Kidney (tissue), 13 donors: ENCODE measurements at regions not wholly inside any gene's neighbourhood (a gene's known extent, or its start where the extent isn't known, plus 50 kb on each side); places are given as distances from the start of the nearest gene placed in this dataset.

Experiments
- DNase-seq, 5 donors: peaks; one replicate each; pipeline ENCODE4 v3.0.0-alpha.2; 2013 to 2020
- FAIRE-seq: peaks from 2 replicates; lab custom pipeline; 2012; peaks lifted over from hg19 to GRCh38; lab: Jason Lieb, UNC
- H3K27ac ChIP-seq, 2 donors: one replicate each; pipeline ENCODE4 v1.7.0; 2013; ENCODE audit warnings: low read depth in 2 of 2, low read length in 2 of 2, inconsistent platforms in 1 of 2
- H3K27me3 ChIP-seq: one replicate; pipeline ENCODE4 v1.7.1; 2013; ENCODE audit warnings: low read length, inconsistent platforms; ENCODE audit not compliant: control insufficient read depth, insufficient read depth
- H3K36me3 ChIP-seq, 3 donors: one replicate each; pipeline versions ENCODE4 v1.7.0 to v1.7.1; 2013; ENCODE audit warnings: low read length in 3 of 3, control low read depth in 1 of 3, inconsistent platforms in 1 of 3; ENCODE audit not compliant: insufficient read depth in 3 of 3, control insufficient read depth in 2 of 3
- H3K4me1 ChIP-seq, 3 donors: one replicate each; pipeline versions ENCODE4 v1.7.0 to v1.7.1; 2013; ENCODE audit warnings: low read length in 3 of 3, inconsistent platforms in 1 of 3, low read depth in 1 of 3; ENCODE audit not compliant: control insufficient read depth in 2 of 3, insufficient read depth in 2 of 3
- H3K4me3 ChIP-seq, 3 donors: one replicate each; pipeline versions ENCODE4 v1.7.0 to v1.8.1; 2013; ENCODE audit warnings: low read length in 3 of 3, control low read depth in 1 of 3, inconsistent platforms in 1 of 3
- H3K9ac ChIP-seq, 3 donors: one replicate each; pipeline versions ENCODE4 v1.7.0 to v1.7.1; 2013; ENCODE audit warnings: low read length in 3 of 3, control low read depth in 1 of 3, inconsistent platforms in 1 of 3
- H3K9me3 ChIP-seq, 3 donors: one replicate each; pipeline versions ENCODE4 v1.7.0 to v1.7.1; 2013; ENCODE audit warnings: low read length in 3 of 3, control low read depth in 1 of 3, inconsistent platforms in 1 of 3; ENCODE audit not compliant: control insufficient read depth in 2 of 3, insufficient read depth in 1 of 3
- intact Hi-C: fragments of 100-400 bp; cut with DNase I; formaldehyde crosslinking; loops from one replicate; pipeline ENCODE4 v1.11.1; 2022
- TF ChIP-seq, protein P1 (sequence below): IDR thresholded peaks from 3 replicates; pipeline ENCODE4 v1.5.1; 2012; ENCODE audit warnings: mild to moderate bottlenecking, moderate library complexity, borderline replicate concordance; ENCODE audit not compliant: insufficient read depth; ENCODE audit errors: extremely low read depth
- donor health status: control.
- donor health status: control.
- donor health status: control.
- donor health status: control.
- donor health status: control.
- donor health status: DM: yes; HTN: yes; CAD: no.
- donor health status: Normal renal cell carcinoma (clear cell type).

DNA sequence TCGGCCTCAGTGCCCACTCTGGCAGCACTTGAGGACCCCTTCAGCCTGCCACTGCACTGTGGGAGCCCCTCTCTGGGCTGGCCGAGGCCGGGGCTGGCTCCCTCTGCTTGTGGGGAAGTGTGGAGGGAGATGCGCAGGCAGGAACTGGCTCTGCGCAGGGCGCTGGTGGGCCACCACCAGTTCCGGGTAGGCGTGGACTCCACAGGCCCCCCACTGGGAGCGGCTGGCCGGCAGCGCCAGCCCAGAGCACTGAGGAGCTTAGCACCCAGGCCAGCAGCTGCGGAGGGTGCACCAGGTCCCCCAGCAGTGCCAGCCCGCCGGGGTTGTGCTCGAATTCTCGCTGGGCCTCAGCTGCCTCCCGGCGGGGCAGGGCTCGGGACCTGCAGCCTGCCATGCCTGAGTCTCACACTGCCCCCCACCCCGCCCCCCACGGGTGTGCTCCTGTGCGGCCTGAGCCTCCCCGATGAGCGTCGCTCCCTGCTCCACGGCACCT lies 216.9 kb upstream of the TACR3 start:
- DNase-seq (peak in 1 of 5 donors; percentile 77), FAIRE-seq (no peak)
- Histone ChIP-seq H3K36me3 (no peaks in the 10 kb centered on the region), H3K9ac (no peak overlapping the region), H3K27ac (no peak overlapping the region), H3K4me3 (no peak overlapping the region), H3K27me3 (no peaks in the 10 kb centered on the region), H3K9me3 (no peaks in the 10 kb centered on the region), H3K4me1 (no peaks in the 10 kb centered on the region)
- intact Hi-C loops = no loop called here
- TF ChIP-seq, protein P1, sequence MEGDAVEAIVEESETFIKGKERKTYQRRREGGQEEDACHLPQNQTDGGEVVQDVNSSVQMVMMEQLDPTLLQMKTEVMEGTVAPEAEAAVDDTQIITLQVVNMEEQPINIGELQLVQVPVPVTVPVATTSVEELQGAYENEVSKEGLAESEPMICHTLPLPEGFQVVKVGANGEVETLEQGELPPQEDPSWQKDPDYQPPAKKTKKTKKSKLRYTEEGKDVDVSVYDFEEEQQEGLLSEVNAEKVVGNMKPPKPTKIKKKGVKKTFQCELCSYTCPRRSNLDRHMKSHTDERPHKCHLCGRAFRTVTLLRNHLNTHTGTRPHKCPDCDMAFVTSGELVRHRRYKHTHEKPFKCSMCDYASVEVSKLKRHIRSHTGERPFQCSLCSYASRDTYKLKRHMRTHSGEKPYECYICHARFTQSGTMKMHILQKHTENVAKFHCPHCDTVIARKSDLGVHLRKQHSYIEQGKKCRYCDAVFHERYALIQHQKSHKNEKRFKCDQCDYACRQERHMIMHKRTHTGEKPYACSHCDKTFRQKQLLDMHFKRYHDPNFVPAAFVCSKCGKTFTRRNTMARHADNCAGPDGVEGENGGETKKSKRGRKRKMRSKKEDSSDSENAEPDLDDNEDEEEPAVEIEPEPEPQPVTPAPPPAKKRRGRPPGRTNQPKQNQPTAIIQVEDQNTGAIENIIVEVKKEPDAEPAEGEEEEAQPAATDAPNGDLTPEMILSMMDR = no peak

DNA sequence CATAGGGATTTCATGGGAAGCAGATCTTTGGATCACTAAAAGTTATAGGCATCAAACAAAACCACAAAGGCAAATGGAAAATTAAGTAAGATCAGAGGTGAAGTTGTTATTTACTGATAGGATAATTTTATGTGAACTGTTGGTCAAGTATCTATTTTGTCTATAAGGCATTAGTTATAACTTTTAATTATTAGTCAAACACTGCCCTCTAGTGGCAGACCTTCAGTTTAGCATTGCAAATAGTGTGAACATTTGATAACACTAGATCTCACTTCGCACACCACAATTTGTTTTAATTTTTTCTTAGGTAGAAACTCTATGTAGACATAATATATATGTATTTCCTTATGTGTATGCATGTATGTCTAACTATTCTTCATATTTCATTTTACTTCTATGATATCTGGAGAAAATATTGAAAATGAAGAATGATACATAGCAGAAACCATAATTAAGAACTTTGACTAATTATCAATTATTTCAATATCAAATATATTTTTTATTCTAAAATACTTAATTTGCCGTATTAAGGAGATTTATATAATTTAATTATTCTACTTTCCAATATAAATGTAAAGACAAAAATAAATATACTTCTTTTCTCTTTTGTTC lies 214.5 kb upstream of the TACR3 start:
- DNase-seq = peak in 2 of 5 donors; percentile 60 to 67
- no peak overlapping the region for H3K9ac ChIP-seq
- TF ChIP-seq, protein P1 = peak; percentile 59
- no peaks in the 10 kb centered on the region for H3K36me3 ChIP-seq
- H3K27ac ChIP-seq = no peak overlapping the region
- no peaks in the 10 kb centered on the region for H3K27me3 ChIP-seq
- H3K4me3 ChIP-seq = no peak overlapping the region
- peak; percentile 92 for FAIRE-seq
- intact Hi-C loops = no loop called here
- H3K4me1 ChIP-seq = no peaks in the 10 kb centered on the region
- no peaks in the 10 kb centered on the region for H3K9me3 ChIP-seq

DNA sequence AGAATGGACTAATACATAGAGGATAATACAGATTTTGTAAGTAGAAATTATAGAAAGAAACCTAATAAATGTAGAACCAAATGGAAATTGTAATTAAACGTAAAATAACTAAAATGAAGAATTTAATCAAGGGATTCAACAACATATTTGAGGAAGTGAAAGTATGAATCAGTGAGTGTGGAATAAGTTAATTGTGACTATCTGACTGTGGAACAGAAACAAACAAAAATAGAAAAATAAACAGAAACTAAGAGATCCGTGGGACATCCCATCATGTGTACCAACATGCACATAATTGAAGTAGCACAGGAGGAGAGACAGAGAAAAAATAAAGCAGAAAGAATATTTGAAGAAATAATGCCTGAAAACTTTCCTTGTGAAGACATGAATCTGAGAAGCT lies 208.6 kb upstream of the TACR3 start:
- Histone ChIP-seq H3K4me3 (no peak overlapping the region), H3K9me3 (no peaks in the 10 kb centered on the region), H3K27me3 (no peaks in the 10 kb centered on the region), H3K36me3 (no peaks in the 10 kb centered on the region), H3K9ac (no peak overlapping the region), H3K4me1 (no peaks in the 10 kb centered on the region), H3K27ac (no peak overlapping the region)
- FAIRE-seq (no peak), DNase-seq (no peak)
- intact Hi-C loops = no loop called here
- TF ChIP-seq, protein P1 = no peak
